ENCODE measurements at regions not wholly inside any gene's neighbourhood (a gene's known extent, or its start where the extent isn't known, plus 50 kb on each side); places are given as distances from the start of the nearest gene placed in this dataset.
"Not testable (repeated sequence)": the region's sequence is repeated elsewhere in the genome, so short reads cannot be mapped to it uniquely, and the experiment has no call there.

DNA sequence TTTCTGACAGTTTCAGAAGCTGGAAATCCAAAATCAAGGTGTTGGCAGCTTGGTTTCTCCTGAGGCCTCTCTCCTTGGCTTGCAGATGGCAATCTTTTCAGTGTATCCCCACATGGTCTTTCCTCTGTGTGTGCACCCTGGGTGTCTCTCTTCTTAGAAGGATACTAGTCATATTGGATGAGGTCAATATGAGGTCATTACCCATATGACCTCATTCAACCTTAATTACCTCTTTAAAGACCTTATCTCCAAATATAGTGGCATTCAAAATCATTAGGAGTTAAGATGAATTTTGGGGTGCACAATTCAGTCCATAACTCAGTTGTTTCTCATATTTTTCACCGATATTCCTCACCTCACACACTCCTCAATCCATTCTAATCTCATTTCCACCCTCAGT, 92.4 kb upstream of the TGM3 start:
- DNase-seq, result no peak

DNA sequence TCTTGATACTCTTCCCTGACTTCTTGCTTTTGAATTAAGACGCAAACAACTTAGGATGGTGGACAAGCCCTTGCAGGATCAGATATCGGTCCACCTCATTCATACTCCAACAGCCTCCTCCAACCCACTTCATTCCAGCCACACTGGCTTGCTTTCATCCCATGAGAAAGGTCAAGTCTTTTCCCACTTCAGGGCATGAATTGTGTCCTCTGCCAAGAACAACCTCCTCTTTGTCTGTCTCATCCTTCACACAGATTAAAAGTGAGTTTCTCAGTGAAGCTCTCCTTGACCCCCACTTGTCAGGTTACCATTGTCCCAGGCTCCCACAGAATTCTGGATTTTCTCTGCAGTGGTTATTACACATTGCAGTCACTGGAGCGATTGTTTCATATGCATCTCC, 91.8 kb upstream of the TGM3 start:
- H3K9me3 ChIP-seq, result no peaks in the 10 kb centered on the region
- DNase-seq, result no peak
- H3K4me3 ChIP-seq, result no peak overlapping the region
- no peaks in the 10 kb centered on the region for H3K27me3 ChIP-seq
- H3K36me3 ChIP-seq, result no peaks in the 10 kb centered on the region

More for the DNA sequence above, 92.4 kb upstream of the TGM3 start:
- no peaks in the 10 kb centered on the region for H3K36me3 ChIP-seq
- no peaks in the 10 kb centered on the region for H3K27me3 ChIP-seq
- no peak overlapping the region for H3K4me3 ChIP-seq
- no peaks in the 10 kb centered on the region for H3K9me3 ChIP-seq

DNA sequence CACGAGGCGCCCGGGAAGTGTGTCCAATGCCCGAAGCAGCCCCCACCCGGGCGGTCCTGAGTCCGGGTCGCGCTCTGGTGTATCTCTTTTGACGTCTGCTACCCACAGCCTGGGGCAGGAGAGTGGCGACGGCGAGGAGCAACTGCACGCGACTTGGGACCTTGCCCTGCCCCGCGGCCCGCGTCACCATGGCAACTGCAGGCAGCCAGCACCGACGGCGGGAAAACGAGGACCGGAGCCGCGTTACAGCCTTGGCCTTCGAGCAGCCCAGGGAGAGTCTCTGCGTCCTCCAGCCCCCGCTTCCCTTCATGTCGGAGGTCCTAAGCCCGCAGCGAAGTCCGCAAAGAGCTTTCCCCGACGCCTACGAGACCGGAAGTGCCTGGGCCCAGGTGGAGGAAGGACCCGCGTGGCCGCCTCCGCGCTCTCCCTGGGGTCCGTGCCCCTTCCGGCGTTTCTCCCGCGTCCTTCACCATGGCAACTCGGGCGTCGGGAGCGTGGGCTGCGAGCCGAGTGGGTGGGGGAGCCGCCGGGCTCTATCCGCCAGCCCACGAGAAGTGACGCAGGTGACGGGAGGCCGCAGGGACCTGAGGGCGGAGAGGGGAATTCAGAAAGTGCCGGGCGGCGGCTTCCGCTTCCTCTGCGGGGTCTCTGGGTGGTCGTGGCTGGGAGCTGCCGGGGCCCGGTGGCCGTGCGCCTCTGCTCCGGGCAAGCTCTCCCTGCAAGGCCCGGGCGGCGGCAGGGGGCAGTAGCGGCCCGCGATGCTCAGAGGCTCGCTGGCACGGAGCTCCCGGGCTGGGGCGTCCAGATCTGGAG, 88.6 kb upstream of the TGM3 start:
- H3K27me3 ChIP-seq, result no peaks in the 10 kb centered on the region
- H3K36me3 ChIP-seq, result no peaks in the 10 kb centered on the region
- H3K4me3 ChIP-seq, result peak overlapping the region; percentile 49
- no peaks in the 10 kb centered on the region for H3K9me3 ChIP-seq
- peak; percentile 75 for DNase-seq

DNA sequence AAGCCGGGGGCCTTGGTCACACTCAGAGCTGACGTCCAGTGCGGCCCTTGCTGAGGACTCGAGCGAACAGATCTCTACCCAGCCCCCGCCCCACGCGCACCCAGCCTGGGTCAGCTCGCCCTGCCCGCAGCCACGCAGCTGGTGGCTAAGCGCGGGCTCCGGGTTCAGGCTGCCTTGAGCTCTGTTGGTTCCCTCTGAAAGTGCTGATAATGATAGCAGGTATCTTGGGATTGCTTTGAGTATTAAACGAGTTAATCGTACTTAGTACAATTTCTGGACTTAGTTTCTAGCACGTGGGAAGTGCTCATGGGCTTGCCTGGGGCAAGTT, 88.1 kb upstream of the TGM3 start:
- H3K4me3 ChIP-seq, result peak overlapping the region; percentile 49
- H3K27me3 ChIP-seq, result no peaks in the 10 kb centered on the region
- DNase-seq, result no peak

DNA sequence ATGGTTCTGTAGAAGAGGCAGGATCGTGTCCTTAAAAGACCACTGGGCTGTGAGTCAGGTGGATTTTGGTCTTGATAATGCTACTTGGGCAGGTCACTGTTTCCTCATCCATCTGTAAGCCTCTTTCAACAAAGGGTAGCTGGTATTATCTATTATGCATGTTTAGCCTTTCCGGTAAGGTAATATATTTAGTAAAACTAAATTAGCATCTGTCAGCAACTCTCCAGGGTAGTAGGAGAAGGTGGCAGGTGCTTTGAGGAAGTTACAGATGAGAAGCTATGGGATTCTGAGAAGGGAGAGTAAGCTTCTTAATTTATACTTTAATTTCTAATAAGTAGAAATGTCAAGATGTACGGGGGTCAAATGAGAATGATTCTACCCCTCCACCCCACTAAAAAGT, 86.9 kb upstream of the TGM3 start:
- Histone ChIP-seq H3K4me3 (no peak overlapping the region), H3K9me3 (no peaks in the 10 kb centered on the region), H3K36me3 (no peaks in the 10 kb centered on the region), H3K27me3 (no peaks in the 10 kb centered on the region)
- DNase-seq, result no peak

More for the DNA sequence above, 88.1 kb upstream of the TGM3 start:
- Histone ChIP-seq H3K9me3 (no peaks in the 10 kb centered on the region), H3K36me3 (no peaks in the 10 kb centered on the region)

DNA sequence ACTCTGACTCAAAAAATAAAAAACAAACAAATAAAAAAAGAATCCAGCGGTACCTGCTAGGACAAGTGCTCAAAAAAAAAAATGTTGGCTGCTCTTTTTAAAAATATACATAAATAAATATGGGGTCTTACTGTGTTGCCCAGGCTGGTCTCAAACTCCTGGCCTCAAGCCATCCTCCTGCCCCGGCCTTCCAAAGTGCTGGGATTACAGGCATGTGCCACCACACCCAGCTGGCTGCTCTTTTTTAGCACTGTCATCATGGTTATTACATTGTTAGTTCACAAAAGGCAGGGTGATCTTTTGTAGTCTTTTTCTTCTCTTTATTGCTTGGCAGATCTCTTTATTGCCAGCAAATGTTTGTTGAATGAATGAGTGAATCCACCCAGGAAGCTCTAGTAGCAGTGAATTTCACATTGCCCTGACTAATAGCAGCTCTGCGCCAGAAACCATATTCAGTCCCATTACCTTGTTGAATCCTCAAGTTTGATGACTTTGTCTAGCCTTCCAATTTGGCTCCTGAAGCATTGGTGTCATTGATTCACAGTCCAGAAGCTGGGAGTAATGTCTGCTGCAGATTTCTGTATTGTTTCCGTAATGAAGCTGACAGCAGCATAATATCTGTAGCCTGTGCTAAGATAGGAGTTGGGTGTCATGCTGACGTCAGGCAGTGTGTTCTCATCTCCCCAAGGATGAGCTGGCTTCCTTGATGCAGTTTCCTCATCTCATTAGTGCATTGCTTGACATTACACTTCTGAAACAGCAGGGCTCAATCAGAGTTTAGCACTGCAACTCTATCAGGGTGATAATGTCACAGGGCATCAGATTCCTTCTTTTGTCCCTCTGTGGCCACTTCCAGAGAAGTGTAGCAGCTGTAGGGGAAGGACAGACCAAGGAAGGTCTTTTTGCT, 84.9 kb upstream of the TGM3 start:
- H3K9me3 ChIP-seq, result no peaks in the 10 kb centered on the region
- H3K4me3 ChIP-seq, result no peak overlapping the region
- H3K27me3 ChIP-seq, result no peaks in the 10 kb centered on the region
- no peaks in the 10 kb centered on the region for H3K36me3 ChIP-seq
- peak; percentile 77 for DNase-seq

DNA sequence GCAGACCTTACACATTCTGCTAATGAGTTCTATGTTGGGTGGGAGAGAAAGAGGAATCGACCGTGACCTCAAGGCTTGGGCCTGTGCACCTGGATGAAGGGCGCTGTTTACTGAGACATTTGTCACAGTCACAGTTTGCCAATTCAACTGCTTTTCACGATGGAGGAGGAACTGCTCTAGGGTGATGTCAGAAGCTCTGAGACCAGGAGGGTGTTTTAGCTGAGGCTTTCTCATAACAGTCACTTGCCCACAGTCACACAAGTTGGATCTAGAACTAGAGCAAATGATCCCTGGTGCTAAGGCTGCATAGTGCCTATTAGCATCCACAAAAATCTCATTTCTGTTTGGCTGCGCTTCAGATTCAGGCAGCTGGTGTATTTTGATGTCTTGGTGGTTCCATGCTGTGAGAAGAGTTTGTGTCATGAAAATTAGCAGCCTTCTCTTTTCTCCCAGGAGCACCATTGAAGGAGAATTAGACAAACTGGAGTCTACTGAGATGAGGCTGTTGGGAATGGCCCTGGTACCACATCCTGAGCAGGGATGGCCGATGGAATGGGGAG, 83.3 kb upstream of the TGM3 start:
- H3K4me3 ChIP-seq, result no peak overlapping the region
- no peaks in the 10 kb centered on the region for H3K9me3 ChIP-seq
- DNase-seq, result no peak
- no peaks in the 10 kb centered on the region for H3K36me3 ChIP-seq
- H3K27me3 ChIP-seq, result no peaks in the 10 kb centered on the region

DNA sequence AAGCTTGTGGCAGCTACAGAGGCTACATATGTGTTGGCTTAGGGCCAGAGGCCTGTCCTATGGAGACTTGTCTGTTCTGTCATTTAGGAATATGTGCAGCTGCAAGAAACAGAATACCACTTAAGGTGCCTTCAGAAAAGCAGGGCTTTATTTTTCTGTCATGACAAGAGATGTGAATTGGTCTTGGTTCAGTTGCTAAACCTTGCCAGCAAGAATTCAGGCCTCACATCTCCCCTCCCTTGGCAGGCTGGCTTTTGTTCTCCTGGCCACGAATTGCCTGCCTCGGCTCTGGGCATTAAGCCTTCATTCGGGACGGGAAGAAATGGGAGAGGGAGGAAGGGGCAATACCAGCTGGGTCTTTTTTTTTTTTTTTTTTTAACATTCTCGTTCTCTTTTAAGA, 82.4 kb upstream of the TGM3 start:
- Histone ChIP-seq H3K9me3 (no peaks in the 10 kb centered on the region), H3K36me3 (no peaks in the 10 kb centered on the region), H3K27me3 (no peaks in the 10 kb centered on the region), H3K4me3 (no peak overlapping the region)
- DNase-seq, result no peak

DNA sequence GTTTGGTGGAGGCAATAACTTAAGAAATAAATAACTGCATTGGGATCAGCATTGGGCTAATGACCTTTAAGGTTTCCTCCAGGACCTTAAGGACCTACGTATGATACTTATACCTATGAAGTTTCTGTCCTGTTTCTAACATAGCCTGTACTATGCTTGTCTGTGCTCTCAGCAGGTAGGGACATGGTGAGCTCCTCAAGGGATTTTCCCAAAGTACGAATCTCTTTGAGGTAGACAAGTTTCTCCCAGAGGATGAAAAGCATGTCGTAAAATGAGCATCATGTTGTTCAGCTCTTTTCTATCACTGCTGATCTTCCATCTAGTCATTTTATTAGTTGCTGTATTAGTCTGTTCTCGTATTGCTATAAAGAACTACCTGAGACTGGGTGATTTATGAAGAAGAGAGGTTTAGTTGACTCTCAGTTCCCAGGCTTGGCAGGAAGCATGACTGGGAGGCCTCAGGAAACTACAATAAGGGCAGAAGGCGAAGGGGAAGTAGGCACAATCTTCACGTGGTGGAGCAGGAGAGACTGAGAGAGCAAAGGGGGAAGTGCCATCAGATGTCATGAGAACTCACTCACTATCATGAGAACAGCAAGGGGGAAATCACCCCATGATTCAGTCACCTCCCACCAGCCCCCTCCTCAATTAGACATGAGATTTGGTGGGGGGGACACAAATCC, 77.8 kb upstream of the TGM3 start:
- Histone ChIP-seq H3K9me3 (peaks cover 2% of the 10 kb centered on the region; the same call in 1 of the 2 replicates), H3K36me3 (no peaks in the 10 kb centered on the region), H3K4me3 (no peak overlapping the region), H3K27me3 (no peaks in the 10 kb centered on the region)
- DNase-seq, result no peak

DNA sequence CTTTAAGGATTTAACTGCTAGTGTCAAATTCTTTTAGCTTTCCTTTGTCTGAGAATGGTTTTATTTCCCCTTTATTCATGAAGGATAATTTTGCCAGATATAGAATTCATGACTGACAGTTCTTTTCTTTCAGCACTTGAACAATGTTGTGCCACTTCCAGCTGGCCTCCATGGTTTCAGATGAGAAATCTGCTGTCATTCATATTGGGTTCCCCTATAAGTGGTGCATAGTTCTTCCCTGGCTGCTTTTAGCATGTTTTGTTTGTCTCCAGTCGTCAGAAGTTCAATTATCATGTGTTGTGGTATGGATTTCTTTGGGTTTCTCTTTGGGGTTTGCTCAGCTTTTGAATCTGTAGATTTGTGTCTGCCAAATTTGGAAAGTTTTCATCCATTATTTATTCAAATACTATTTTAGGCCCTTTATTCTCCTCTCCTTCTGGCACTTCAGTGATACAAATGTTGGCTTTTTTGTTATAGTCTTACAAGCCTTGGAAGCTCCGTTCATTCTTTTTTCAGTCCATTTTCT, 76.3 kb upstream of the TGM3 start:
- no peaks in the 10 kb centered on the region for H3K36me3 ChIP-seq
- no peaks in the 10 kb centered on the region for H3K27me3 ChIP-seq
- peaks cover 2% of the 10 kb centered on the region; the same call in 1 of the 2 replicates for H3K9me3 ChIP-seq

DNA sequence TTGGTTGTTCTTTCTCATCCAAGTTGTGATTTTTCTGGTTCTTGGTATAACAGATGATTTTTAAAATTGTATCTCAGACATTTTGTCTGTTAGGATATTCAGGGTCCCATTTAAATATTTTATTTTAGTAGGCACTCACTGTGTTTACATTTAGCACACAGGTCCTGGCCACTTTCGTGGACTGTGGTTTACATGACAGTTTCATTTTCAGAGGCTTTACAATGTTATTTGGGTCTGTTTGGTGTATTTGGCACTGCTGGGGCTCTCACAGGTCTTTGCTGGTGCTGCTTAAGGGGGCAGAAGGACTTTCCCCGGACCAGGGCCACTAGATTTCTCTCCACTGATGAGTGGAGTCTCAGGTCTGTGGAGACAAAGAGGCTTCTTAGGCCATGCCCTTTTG, 75.5 kb upstream of the TGM3 start:
- no peaks in the 10 kb centered on the region for H3K27me3 ChIP-seq
- no peaks in the 10 kb centered on the region for H3K36me3 ChIP-seq
- no peak for DNase-seq
- H3K4me3 ChIP-seq, result no peak overlapping the region
- peaks cover 2% of the 10 kb centered on the region; the same call in 1 of the 2 replicates for H3K9me3 ChIP-seq

More for the DNA sequence above, 76.3 kb upstream of the TGM3 start:
- DNase-seq, result no peak
- no peak overlapping the region for H3K4me3 ChIP-seq

DNA sequence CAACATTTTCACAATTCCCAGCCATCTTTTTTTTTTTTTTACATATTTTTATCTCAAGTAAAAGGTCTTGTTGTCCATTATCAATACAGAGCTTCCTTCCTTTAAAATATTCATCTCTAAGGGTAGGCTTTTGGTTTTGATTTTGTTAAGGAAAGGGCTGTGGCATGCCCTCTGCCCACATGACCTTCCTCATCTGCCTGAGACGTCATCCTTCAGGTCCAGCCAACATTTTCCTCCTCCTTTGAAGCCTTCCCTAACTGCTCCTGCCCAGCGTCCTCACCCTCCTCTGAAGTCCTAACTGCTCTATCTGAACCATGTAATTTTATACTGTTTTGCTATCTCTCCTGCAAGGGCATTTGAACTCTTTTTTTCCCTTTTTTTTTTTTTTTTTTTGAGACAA, 73.9 kb upstream of the TGM3 start:
- peaks cover 2% of the 10 kb centered on the region; the same call in 1 of the 2 replicates for H3K9me3 ChIP-seq
- no peaks in the 10 kb centered on the region for H3K27me3 ChIP-seq
- no peaks in the 10 kb centered on the region for H3K36me3 ChIP-seq
- no peak for DNase-seq
- no peak overlapping the region for H3K4me3 ChIP-seq

DNA sequence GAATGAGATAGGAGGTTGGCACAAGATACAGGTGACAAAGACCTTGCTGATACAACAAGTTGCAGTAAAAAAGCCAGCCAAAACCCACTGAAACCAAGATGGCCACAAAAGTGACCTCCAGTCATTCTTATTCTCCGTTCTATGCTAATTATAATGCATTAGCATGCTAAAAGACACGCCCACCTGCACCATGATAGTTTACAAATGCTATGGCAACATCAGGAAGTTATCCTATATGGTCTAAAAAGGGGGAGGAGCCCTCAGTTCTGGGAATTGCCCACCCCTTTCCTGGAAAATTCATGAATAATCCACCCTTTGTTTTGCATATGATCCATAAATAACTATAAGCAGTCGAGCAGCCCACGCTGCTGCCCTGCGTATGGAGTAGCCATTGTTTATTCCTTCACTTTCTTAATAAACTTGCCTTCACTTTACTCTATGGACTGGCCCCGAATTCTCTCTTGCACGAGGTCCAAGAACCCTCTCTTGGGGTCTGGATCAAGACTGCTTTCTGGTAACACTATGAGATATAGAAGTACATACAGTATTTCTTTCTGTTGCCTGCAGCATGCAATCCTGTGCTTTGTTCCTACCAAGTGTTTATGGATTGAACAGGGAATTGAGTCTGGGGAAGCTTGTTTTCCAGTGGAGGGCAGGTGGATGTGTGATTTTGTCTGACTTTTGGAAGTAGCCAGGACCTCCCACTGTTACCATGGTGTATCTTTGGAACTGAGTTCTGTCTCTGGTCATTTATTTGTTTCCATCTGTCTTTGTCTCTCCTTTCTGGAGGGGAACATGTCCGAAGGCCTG, 72.0 kb upstream of the TGM3 start:
- Histone ChIP-seq H3K4me3 (no peak overlapping the region), H3K9me3 (peaks cover 2% of the 10 kb centered on the region; the same call in 1 of the 2 replicates), H3K27me3 (no peaks in the 10 kb centered on the region), H3K36me3 (no peaks in the 10 kb centered on the region)
- no peak for DNase-seq

DNA sequence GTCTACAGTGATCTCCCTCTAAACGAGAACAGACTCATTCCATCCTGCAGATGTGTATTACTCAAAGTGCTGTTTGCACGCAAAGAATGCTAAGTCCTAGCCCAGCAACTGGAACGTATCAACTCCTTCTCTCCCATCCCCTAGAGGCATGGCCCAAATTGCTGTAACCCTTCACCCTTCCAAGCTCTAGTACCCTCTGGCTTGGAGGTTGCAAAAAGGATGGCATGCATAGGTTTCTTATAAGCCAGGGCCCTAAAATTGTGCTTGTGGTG, 71.5 kb upstream of the TGM3 start:
- no peak for DNase-seq
- no peaks in the 10 kb centered on the region; the same call in 1 of the 2 replicates for H3K9me3 ChIP-seq
- H3K36me3 ChIP-seq, result no peaks in the 10 kb centered on the region
- no peak overlapping the region for H3K4me3 ChIP-seq
- H3K27me3 ChIP-seq, result no peaks in the 10 kb centered on the region

DNA sequence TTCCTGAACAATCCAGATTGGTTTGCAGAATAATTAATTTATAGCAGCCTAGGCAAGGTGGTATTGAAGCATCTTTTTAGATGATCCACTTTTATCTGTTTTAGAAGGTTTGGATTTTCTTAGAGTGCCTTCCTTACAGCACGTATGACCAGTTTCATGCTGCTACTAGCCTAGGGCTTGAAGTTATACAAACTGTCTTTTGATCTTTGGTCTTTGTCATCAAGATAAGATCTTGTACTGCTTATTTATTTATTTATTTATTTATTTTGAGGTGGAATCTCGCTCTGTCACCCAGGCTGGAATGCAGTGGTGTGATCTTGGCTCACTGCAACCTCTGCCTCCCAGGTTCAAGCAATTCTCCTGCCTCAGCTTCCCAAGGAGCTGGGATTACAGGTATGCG, 68.5 kb upstream of the TGM3 start:
- H3K27me3 ChIP-seq, H3K9me3 ChIP-seq, H3K4me3 ChIP-seq, DNase-seq, H3K36me3 ChIP-seq: not testable (repeated sequence)

DNA sequence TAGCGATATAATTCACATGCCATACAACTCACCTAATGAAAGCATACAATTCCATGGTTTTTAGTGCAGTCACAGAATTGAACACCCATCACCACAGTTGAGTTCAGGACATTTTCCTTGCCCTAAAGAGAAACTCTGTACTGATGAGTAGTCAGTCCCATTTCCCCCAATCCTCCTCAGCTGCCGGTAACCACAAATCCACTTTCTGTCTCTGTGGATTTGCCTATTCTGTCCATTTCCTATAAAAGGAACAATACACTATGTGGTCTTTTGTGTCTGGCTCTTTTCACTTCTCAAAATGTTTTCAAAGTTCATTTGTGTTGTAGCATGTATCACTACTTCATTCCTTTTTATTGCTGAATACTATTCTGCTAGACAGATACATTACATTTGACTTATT, 67.9 kb upstream of the TGM3 start:
- Histone ChIP-seq H3K9me3 (no peaks in the 10 kb centered on the region), H3K36me3 (no peaks in the 10 kb centered on the region), H3K27me3 (no peaks in the 10 kb centered on the region), H3K4me3 (no peak overlapping the region)
- no peak for DNase-seq
